Skeletal muscle satellite cell (primary cell): ENCODE measurements at regions not wholly inside any gene's neighbourhood (a gene's known extent, or its start where the extent isn't known, plus 50 kb on each side); places are given as distances from the start of the nearest gene placed in this dataset.

Experiments used
- H3K27me3 ChIP-seq: 2 replicates; pipeline ENCODE4 v1.7.0; 2013; ENCODE audit warnings: low read length; ENCODE audit not compliant: control insufficient read depth, insufficient read depth
- H3K36me3 ChIP-seq: 2 replicates; pipeline ENCODE4 v1.7.0; 2013; ENCODE audit warnings: mild to moderate bottlenecking, control low read depth, low read length; ENCODE audit not compliant: insufficient read depth
- H3K4me1 ChIP-seq: 2 replicates; pipeline ENCODE4 v1.7.0; 2013; ENCODE audit warnings: low read length; ENCODE audit not compliant: control insufficient read depth, insufficient read depth
- H3K4me2 ChIP-seq: 2 replicates; pipeline ENCODE4 v1.7.0; 2013; ENCODE audit warnings: mild to moderate bottlenecking, low read length
- H3K4me3 ChIP-seq: 2 replicates; pipeline ENCODE4 v1.7.0; 2013; ENCODE audit warnings: low read length
- H3K9ac ChIP-seq: 2 replicates; pipeline ENCODE4 v1.7.0; 2013; ENCODE audit warnings: mild to moderate bottlenecking, low read depth, low read length, moderate library complexity
- H3K9me3 ChIP-seq: replicated peaks from 2 replicates; pipeline ENCODE4 v1.7.0; 2013; ENCODE audit warnings: mild to moderate bottlenecking, control low read depth, low read length

- no peaks in the 10 kb centered on the region for H3K27me3 ChIP-seq
- no peaks in the 10 kb centered on the region for H3K36me3 ChIP-seq
- no peaks in the 10 kb centered on the region for H3K4me1 ChIP-seq
- H3K9me3 ChIP-seq: peaks cover under 1% of the 10 kb centered on the region
- H3K4me3 ChIP-seq: no peak overlapping the region
- H3K9ac ChIP-seq: no peak overlapping the region
- H3K4me2 ChIP-seq: no peak overlapping the region
These were observed 112.8 kb downstream of the DSC3 start for GRCh38 chr18:30929718-30930117.

- Histone ChIP-seq H3K4me3 (no peak overlapping the region), H3K9ac (no peak overlapping the region), H3K36me3 (no peaks in the 10 kb centered on the region), H3K4me2 (no peak overlapping the region), H3K27me3 (no peaks in the 10 kb centered on the region), H3K9me3 (peaks cover 3% of the 10 kb centered on the region), H3K4me1 (no peaks in the 10 kb centered on the region)
These were observed 113.5 kb downstream of the DSC3 start for GRCh38 chr18:30929065-30929464.

GRCh38 chr18:30927517-30928075 lies 114.9 kb downstream of the DSC3 start:
- Histone ChIP-seq H3K27me3 (no peaks in the 10 kb centered on the region), H3K4me1 (no peaks in the 10 kb centered on the region)

GRCh38 chr18:30927042-30927441 lies 115.5 kb downstream of the DSC3 start:
- no peak overlapping the region for H3K4me3 ChIP-seq
- H3K27me3 ChIP-seq: no peaks in the 10 kb centered on the region
- H3K4me2 ChIP-seq: no peak overlapping the region
- no peaks in the 10 kb centered on the region for H3K4me1 ChIP-seq
- H3K9ac ChIP-seq: no peak overlapping the region
- H3K36me3 ChIP-seq: no peaks in the 10 kb centered on the region
- peaks cover 3% of the 10 kb centered on the region for H3K9me3 ChIP-seq

More at GRCh38 chr18:30927517-30928075, 114.9 kb downstream of the DSC3 start:
- no peak overlapping the region for H3K4me3 ChIP-seq
- H3K9ac ChIP-seq: no peak overlapping the region
- no peaks in the 10 kb centered on the region for H3K36me3 ChIP-seq
- H3K9me3 ChIP-seq: peaks cover 3% of the 10 kb centered on the region
- no peak overlapping the region for H3K4me2 ChIP-seq

- H3K27me3 ChIP-seq: no peaks in the 10 kb centered on the region
- no peaks in the 10 kb centered on the region for H3K36me3 ChIP-seq
- H3K9ac ChIP-seq: no peak overlapping the region
- H3K4me2 ChIP-seq: no peak overlapping the region
- H3K9me3 ChIP-seq: peaks cover 3% of the 10 kb centered on the region
- no peaks in the 10 kb centered on the region for H3K4me1 ChIP-seq
- H3K4me3 ChIP-seq: no peak overlapping the region
These were observed 116.7 kb downstream of the DSC3 start for GRCh38 chr18:30925795-30926194.

- H3K4me2 ChIP-seq: no peak overlapping the region
- H3K4me1 ChIP-seq: no peaks in the 10 kb centered on the region
- H3K9ac ChIP-seq: no peak overlapping the region
- no peaks in the 10 kb centered on the region for H3K36me3 ChIP-seq
- H3K9me3 ChIP-seq: peaks cover 3% of the 10 kb centered on the region
- H3K27me3 ChIP-seq: no peaks in the 10 kb centered on the region
- no peak overlapping the region for H3K4me3 ChIP-seq
These were observed 121.8 kb downstream of the DSC3 start for GRCh38 chr18:30920757-30921156.

GRCh38 chr18:30920351-30920750 lies 122.2 kb downstream of the DSC3 start:
- H3K36me3 ChIP-seq: no peaks in the 10 kb centered on the region

GRCh38 chr18:30917651-30918050 lies 124.9 kb downstream of the DSC3 start:
- Histone ChIP-seq H3K9ac (no peak overlapping the region), H3K4me1 (no peaks in the 10 kb centered on the region), H3K27me3 (no peaks in the 10 kb centered on the region), H3K4me3 (no peak overlapping the region), H3K9me3 (no peaks in the 10 kb centered on the region), H3K36me3 (no peaks in the 10 kb centered on the region), H3K4me2 (no peak overlapping the region)

More at GRCh38 chr18:30920351-30920750, 122.2 kb downstream of the DSC3 start:
- Histone ChIP-seq H3K4me1 (no peaks in the 10 kb centered on the region), H3K4me3 (no peak overlapping the region), H3K27me3 (no peaks in the 10 kb centered on the region), H3K4me2 (no peak overlapping the region), H3K9ac (no peak overlapping the region), H3K9me3 (peaks cover 3% of the 10 kb centered on the region)

GRCh38 chr18:30915336-30915988 lies 127.1 kb downstream of the DSC3 start:
- no peaks in the 10 kb centered on the region for H3K27me3 ChIP-seq

GRCh38 chr18:30908381-30908780 lies 134.2 kb downstream of the DSC3 start:
- no peaks in the 10 kb centered on the region for H3K4me1 ChIP-seq
- no peak overlapping the region for H3K9ac ChIP-seq
- H3K4me2 ChIP-seq: no peak overlapping the region
- no peaks in the 10 kb centered on the region for H3K9me3 ChIP-seq
- no peaks in the 10 kb centered on the region for H3K27me3 ChIP-seq
- no peaks in the 10 kb centered on the region for H3K36me3 ChIP-seq
- H3K4me3 ChIP-seq: no peak overlapping the region

More at GRCh38 chr18:30915336-30915988, 127.1 kb downstream of the DSC3 start:
- H3K9ac ChIP-seq: no peak overlapping the region
- H3K9me3 ChIP-seq: no peaks in the 10 kb centered on the region
- H3K36me3 ChIP-seq: no peaks in the 10 kb centered on the region
- no peak overlapping the region for H3K4me2 ChIP-seq
- no peak overlapping the region for H3K4me3 ChIP-seq
- no peaks in the 10 kb centered on the region for H3K4me1 ChIP-seq

- Histone ChIP-seq H3K4me1 (no peaks in the 10 kb centered on the region), H3K36me3 (no peaks in the 10 kb centered on the region), H3K27me3 (no peaks in the 10 kb centered on the region), H3K4me2 (no peak overlapping the region), H3K9ac (no peak overlapping the region), H3K4me3 (no peak overlapping the region), H3K9me3 (no peaks in the 10 kb centered on the region)
These were observed 139.0 kb downstream of the DSC3 start for GRCh38 chr18:30903566-30903965.
